Common myeloid progenitor, CD34-positive (primary cell): ENCODE measurements at regions not wholly inside any gene's neighbourhood (a gene's known extent, or its start where the extent isn't known, plus 50 kb on each side); places are given as distances from the start of the nearest gene placed in this dataset.

Experiments used
- CTCF ChIA-PET: fragments of 350-600 bp; sonication (Branson Sonifier 250); formaldehyde crosslinking; loops from one replicate; lab custom pipeline; 2021; ENCODE audit warnings: antibody characterized with exemption; lab: Charles Lee
- POLR2A ChIA-PET: fragments of 350-600 bp; sonication (Branson Sonifier 250); formaldehyde crosslinking; loops from one replicate; lab custom pipeline; 2021; ENCODE audit warnings: antibody characterized with exemption; lab: Charles Lee
- DNase-seq, 3 donors: peaks; one replicate each; pipeline versions ENCODE4 v3.0.0 to v3.0.0-alpha.2; 2013
- H3K27ac ChIP-seq, 2 experiments: 1 replicate in 1 of 2; 2 replicates in 1 of 2; pipeline ENCODE4 v1.7.0; 2013; ENCODE audit warnings: inconsistent platforms in 2 of 2, low read length in 2 of 2, mild to moderate bottlenecking in 2 of 2, low read depth in 1 of 2, moderate library complexity in 1 of 2; ENCODE audit not compliant: severe bottlenecking in 2 of 2, insufficient read depth in 1 of 2, poor library complexity in 1 of 2
- H3K27me3 ChIP-seq, 5 experiments: replicated peaks in 2 of 5; 1 replicate in 3 of 5; 2 replicates in 2 of 5; pipeline versions ENCODE4 v1.6.1 to v1.7.0; 2013; ENCODE audit warnings: low read length in 4 of 5, mild to moderate bottlenecking in 2 of 5, moderate library complexity in 2 of 5, inconsistent platforms in 1 of 5; ENCODE audit not compliant: insufficient read depth in 5 of 5, control insufficient read depth in 4 of 5
- H3K36me3 ChIP-seq, 4 experiments: 1 replicate in 2 of 4; 2 replicates in 2 of 4; pipeline versions ENCODE4 v1.6.1 to v1.7.0; 2013; ENCODE audit warnings: low read length in 3 of 4, control low read depth in 1 of 4, mild to moderate bottlenecking in 1 of 4; ENCODE audit not compliant: control insufficient read depth in 4 of 4, insufficient read depth in 4 of 4
- H3K4me1 ChIP-seq, 4 experiments: 1 replicate in 3 of 4; 2 replicates in 1 of 4; pipeline versions ENCODE4 v1.6.1 to v1.7.1; 2013; ENCODE audit warnings: low read length in 3 of 4, mild to moderate bottlenecking in 3 of 4, control low read depth in 1 of 4, inconsistent platforms in 1 of 4, moderate library complexity in 1 of 4; ENCODE audit not compliant: control insufficient read depth in 4 of 4, insufficient read depth in 4 of 4; ENCODE audit errors: control extremely low read depth in 1 of 4
- H3K4me3 ChIP-seq, 7 experiments: 1 replicate in 4 of 7; 2 replicates in 3 of 7; pipeline versions ENCODE4 v1.5.1 to v1.7.0; 2013; ENCODE audit warnings: mild to moderate bottlenecking in 7 of 7, low read length in 6 of 7, moderate library complexity in 6 of 7, inconsistent platforms in 2 of 7, low read depth in 2 of 7, control low read depth in 1 of 7; ENCODE audit not compliant: insufficient read depth in 4 of 7, control insufficient read depth in 1 of 7; ENCODE audit errors: extremely low read depth in 1 of 7
- H3K9me3 ChIP-seq, 5 experiments: 1 replicate in 4 of 5; 2 replicates in 1 of 5; pipeline versions ENCODE4 v1.6.1 to v1.7.1; 2013; ENCODE audit warnings: low read length in 4 of 5, mild to moderate bottlenecking in 2 of 5, inconsistent platforms in 1 of 5, low read depth in 1 of 5, moderate library complexity in 1 of 5; ENCODE audit not compliant: control insufficient read depth in 4 of 5, insufficient read depth in 2 of 5; ENCODE audit errors: control extremely low read depth in 1 of 5
- WGBS: methylation state at CpG from one replicate; pipeline ENCODE4 v1.1.5; 2013; ENCODE audit not compliant: insufficient coverage; 5-methylcytosine and 5-hydroxymethylcytosine counted together

DNA sequence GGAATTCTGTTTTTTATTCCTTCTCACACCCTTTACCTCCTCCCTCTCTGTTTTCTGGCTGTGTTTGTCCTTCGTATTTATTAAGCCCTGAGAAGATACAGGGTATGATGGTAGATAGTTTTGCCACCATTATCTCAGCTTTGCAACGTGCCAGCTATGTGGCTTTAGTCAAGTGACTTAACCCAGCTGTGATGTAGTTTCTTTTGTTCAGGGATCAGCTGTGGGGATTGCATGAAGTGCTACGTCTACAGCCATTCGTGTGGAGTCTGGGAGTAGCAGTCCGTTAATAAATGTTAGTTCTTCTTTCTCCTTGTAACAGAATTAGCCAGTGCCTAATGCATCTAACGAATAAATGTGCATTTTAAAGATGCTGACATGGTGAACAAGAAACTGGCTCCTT lies 128.4 kb downstream of the HAPSTR1 start:
- no peaks in the 10 kb centered on the region for H3K4me1 ChIP-seq
- WGBS: 54% methylated on average over 5 of the region's 6 CpGs
- no peak for DNase-seq
- ChIA-PET CTCF (no interaction called here), POLR2A (no interaction called here)
- H3K4me3 ChIP-seq: no peak overlapping the region
- no peak overlapping the region for H3K27ac ChIP-seq
- no peaks in the 10 kb centered on the region for H3K9me3 ChIP-seq
- no peaks in the 10 kb centered on the region for H3K36me3 ChIP-seq
- no peaks in the 10 kb centered on the region for H3K27me3 ChIP-seq

DNA sequence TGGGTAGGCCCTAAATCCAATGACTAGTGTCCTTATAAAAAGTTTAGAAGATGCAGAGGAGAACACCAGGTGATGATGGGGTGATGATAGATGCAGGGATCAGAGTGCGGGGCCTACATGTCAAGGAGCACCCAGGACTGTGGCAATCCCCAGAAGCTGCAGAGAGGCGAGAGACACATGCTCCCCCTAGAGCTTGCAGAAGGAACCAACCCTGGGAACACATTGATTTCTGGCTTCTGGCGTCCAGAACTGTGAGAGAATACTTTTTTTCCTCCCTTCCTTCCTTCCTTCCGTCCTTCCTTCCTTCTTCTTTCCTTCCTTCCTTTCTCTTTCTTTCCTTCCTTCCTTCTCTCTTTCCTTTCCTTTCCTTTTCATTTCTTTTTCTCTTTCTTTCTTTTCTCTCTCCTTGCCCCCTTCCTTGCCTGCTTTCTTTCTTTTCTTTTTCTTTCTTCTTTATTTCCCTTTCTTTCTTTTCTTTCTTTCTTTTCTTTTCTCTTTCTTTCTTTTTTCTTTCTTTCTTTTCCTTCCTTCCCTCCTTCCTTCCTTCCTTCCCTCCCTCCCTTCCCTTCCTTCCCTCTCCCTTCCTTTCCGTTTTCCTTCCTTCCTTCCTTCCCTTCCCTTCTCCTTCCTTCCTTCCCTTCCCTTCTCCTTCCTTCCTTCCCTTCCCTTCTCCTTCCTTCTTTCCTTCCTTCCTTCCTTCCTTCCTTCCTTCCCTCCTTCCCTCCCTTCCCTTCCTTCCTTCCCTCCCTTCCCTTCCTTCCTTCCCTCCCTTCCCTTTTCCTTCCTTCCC lies 134.3 kb downstream of the HAPSTR1 start:
- Histone ChIP-seq H3K4me1 (no peaks in the 10 kb centered on the region), H3K4me3 (no peak overlapping the region), H3K27ac (no peak overlapping the region), H3K27me3 (peaks cover 0 to 3% (median 0%) of the 10 kb centered on the region in 5 experiments), H3K36me3 (no peaks in the 10 kb centered on the region), H3K9me3 (no peaks in the 10 kb centered on the region)
- ChIA-PET CTCF (no interaction called here), POLR2A (interaction anchor here (0.6 kb wide), 1 partner anchor 10 kb away, joined by 3 read pairs; no protein-coding TSS in a partner anchor)
- 51% methylated on average over 5 of the region's 5 CpGs for WGBS
- DNase-seq: no peak

DNA sequence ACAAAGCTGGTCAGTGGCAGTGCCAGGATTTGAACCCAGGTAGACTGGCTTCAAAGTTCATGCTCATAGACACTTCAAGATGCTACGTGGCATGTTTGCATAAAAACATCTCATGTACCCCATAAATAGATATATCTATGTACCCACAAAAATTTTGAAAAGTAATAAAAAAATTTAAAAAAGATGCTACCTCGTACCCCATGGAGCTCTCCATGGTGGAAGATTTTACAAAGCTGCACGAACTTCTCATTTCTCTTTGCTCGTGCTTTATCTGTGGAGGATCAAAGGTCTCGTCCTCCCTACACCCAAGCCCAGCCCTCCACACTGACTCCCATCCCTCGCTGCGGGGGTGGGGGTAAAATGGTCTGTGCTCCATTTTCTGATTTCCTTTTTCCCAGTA lies 135.5 kb downstream of the HAPSTR1 start:
- ChIA-PET CTCF (no interaction called here), POLR2A (no interaction called here)
- Histone ChIP-seq H3K9me3 (no peaks in the 10 kb centered on the region), H3K36me3 (no peaks in the 10 kb centered on the region), H3K27me3 (peaks cover 0 to 4% (median 0%) of the 10 kb centered on the region in 5 experiments), H3K4me1 (no peaks in the 10 kb centered on the region), H3K27ac (no peak overlapping the region), H3K4me3 (no peak overlapping the region)
- WGBS: 90% methylated on average over 2 of the region's 7 CpGs
- DNase-seq: no peak

DNA sequence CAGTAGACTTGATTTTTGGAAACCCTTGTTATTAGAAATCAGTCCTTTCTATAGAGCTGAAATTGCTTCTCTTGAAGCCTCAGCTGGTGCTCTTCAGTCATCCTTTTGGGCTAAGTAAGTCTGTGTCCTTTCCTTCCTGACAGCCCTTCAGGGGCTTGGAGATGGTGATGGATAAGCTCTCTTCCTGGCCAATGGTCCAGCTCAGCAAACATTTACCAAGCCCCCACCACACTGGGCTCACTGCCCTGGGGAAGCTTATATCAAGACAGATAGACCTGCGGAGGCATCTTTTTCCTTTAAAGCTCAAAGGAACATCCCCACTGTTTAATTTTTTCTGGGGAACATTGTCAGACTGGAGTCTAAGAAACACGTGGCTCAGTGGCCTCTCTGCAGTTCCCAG lies 139.6 kb downstream of the HAPSTR1 start:
- DNase-seq: no peak
- H3K27me3 ChIP-seq: peaks cover 0 to 5% (median 2%) of the 10 kb centered on the region in 5 experiments
- H3K27ac ChIP-seq: no peak overlapping the region
- WGBS: 60% methylated on average over 2 of the region's 2 CpGs
- H3K9me3 ChIP-seq: no peaks in the 10 kb centered on the region
- POLR2A ChIA-PET: no interaction called here
- H3K36me3 ChIP-seq: no peaks in the 10 kb centered on the region
- no peak overlapping the region for H3K4me3 ChIP-seq
- H3K4me1 ChIP-seq: no peaks in the 10 kb centered on the region
- CTCF ChIA-PET: no interaction called here

DNA sequence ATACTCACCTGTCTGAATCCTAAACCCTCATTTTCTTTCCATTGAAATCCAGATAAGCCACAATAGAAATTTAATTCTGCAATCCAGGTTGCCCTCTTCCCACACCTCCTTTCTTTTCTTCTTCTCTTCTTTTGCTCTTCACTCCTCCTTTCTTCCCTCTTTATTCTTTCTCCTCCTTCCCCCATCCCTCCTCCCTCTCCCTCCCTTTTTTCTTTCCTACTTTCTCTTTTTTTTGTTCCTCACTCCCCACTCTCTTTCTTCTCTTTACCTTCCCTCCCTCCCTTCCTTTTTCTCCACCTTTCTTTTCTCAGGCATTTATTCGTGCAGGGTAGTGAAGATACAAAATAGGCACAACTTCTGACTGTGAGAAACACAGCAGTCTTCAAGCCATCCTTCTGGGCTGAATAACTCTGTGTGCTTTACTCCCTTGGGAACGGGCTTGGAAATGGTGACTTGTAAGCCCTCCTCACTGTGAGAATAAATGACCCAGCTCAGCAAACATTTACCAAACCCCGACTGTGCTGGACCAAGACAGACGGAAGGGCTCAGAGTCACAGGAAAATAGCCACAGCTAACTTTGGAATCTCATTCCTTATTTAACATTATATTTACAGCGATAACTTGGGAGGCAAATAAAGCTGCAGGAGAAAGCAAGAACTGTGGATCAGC lies 140.8 kb downstream of the HAPSTR1 start:
- peaks cover 0 to 1% (median 0%) of the 10 kb centered on the region in 5 experiments for H3K9me3 ChIP-seq
- no peak overlapping the region for H3K4me3 ChIP-seq
- H3K27ac ChIP-seq: no peak overlapping the region
- 45% methylated on average over 5 of the region's 5 CpGs for WGBS
- H3K4me1 ChIP-seq: no peaks in the 10 kb centered on the region
- no peaks in the 10 kb centered on the region for H3K36me3 ChIP-seq
- no peak for DNase-seq
- ChIA-PET POLR2A (no interaction called here), CTCF (no interaction called here)
- H3K27me3 ChIP-seq: peaks cover 0 to 5% (median 2%) of the 10 kb centered on the region in 5 experiments

DNA sequence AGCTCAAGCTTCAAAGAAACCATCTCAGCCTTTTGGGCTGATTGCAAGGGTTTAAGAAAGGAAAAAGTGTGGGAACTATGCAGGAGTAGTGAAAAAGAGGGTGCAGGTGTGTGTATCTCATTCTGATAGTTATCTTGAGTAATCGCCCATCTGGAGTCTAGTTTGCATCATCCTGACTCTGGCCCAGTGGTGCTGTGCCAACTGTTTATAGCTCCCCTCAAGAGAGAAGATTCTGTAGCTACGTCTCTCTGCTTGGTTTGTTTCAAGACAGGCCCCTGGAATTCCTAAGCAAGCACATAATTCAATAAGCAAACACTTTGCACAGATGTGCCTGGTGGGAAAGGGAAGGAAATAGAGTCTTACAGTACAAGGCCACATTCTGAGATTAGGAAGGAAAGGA lies 144.4 kb downstream of the HAPSTR1 start:
- Histone ChIP-seq H3K36me3 (no peaks in the 10 kb centered on the region), H3K27ac (no peak overlapping the region), H3K4me3 (no peak overlapping the region), H3K27me3 (peaks cover 0 to 4% (median 0%) of the 10 kb centered on the region in 5 experiments), H3K9me3 (peaks cover 0 to 4% (median 0%) of the 10 kb centered on the region in 5 experiments), H3K4me1 (no peaks in the 10 kb centered on the region)
- no peak for DNase-seq
- ChIA-PET POLR2A (interaction anchor here (0.8 kb wide), 1 partner anchor 10 kb away, joined by 3 read pairs; no protein-coding TSS in a partner anchor), CTCF (interaction anchor here (0.7 kb wide), 1 partner anchor 1490 kb away, joined by 3 read pairs; no protein-coding TSS in a partner anchor)
- 56% methylated on average over 1 of the region's 2 CpGs for WGBS

DNA sequence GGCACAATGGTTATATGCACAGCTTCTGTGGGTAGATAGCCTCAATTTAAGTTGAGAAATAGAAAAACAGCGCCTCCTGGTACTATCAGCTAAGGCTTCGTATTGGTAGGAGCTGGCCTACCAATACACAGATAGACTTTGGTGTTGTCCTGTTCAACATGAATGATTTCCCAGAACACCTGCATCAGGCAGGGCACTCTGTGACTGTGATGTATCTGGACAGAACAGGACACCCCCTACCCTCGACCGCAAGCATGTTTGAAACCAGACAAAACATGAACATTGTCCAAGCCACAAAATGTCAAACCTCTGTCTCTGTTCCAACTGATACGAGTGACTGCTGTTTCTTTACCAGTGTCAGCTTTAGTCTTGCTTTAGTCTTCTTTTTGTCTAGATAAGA lies 144.9 kb downstream of the HAPSTR1 start:
- Histone ChIP-seq H3K27ac (no peak overlapping the region), H3K36me3 (no peaks in the 10 kb centered on the region), H3K27me3 (peaks cover 0 to 3% (median 0%) of the 10 kb centered on the region in 5 experiments), H3K4me3 (no peak overlapping the region), H3K4me1 (no peaks in the 10 kb centered on the region), H3K9me3 (peaks cover 0 to 4% (median 0%) of the 10 kb centered on the region in 5 experiments)
- ChIA-PET CTCF (interaction anchor here (0.7 kb wide), 1 partner anchor 1490 kb away, joined by 3 read pairs; no protein-coding TSS in a partner anchor), POLR2A (no interaction called here)
- WGBS: 91% methylated on average over 5 of the region's 5 CpGs
- DNase-seq: no peak
